Mucosa of descending colon (tissue), 3 donors: ENCODE measurements at regions not wholly inside any gene's neighbourhood (a gene's known extent, or its start where the extent isn't known, plus 50 kb on each side); places are given as distances from the start of the nearest gene placed in this dataset.

Experiments used
- ATAC-seq: fragments of 200-7000 bp; cut with Tn5 transposase; one replicate; pipeline ENCODE4 v1.9.1; 2020; ENCODE audit warnings: mild to moderate bottlenecking, moderate library complexity
- DNase-seq, 3 donors: peaks; one replicate each; pipeline ENCODE4 v3.0.0-alpha.2; 2020
- H3K36me3 ChIP-seq: fragments of 200-600 bp; one replicate; pipeline ENCODE4 v1.8.0; 2021; ENCODE audit warnings: low read depth, mild to moderate bottlenecking
- H3K4me1 ChIP-seq: fragments of 200-600 bp; one replicate; pipeline ENCODE4 v1.8.0; 2021; ENCODE audit warnings: low read depth, mild to moderate bottlenecking
- H3K4me3 ChIP-seq: fragments of 200-600 bp; one replicate; pipeline ENCODE4 v1.8.0; 2021; ENCODE audit warnings: mild to moderate bottlenecking
- H3K9me3 ChIP-seq: fragments of 200-600 bp; one replicate; pipeline ENCODE4 v1.8.0; 2021; ENCODE audit warnings: mild to moderate bottlenecking
- CTCF ChIP-seq: fragments of 200-600 bp; IDR thresholded peaks from one replicate; pipeline ENCODE4 v1.8.0; 2022; ENCODE audit warnings: antibody characterized with exemption, mild to moderate bottlenecking
- intact Hi-C, 2 donors: fragments of 100-400 bp; cut with DNase I in 1 of 2; cut with micrococcal nuclease in 1 of 2; formaldehyde crosslinking; loops; one replicate each; pipeline versions ENCODE4 v1.11.0 to v1.11.1; 2022; cut with DNase I, micrococcal nuclease
- donor health status: DM: no; HTN: no; CAD: no; lungs with moderate emphysema.
- donor health status: DM: no; HTN: no; CAD: no.
- donor health status: DM: no; HTN: yes; CAD: no.

GRCh38 chr21:35893156-35893555 lies 167.2 kb downstream of the SETD4 start:
- H3K36me3 ChIP-seq = no peaks in the 10 kb centered on the region
- H3K4me3 ChIP-seq = no peak overlapping the region
- no peaks in the 10 kb centered on the region for H3K4me1 ChIP-seq
- intact Hi-C loops = no loop called here
- H3K9me3 ChIP-seq = no peaks in the 10 kb centered on the region
- no peak for DNase-seq
- no peak for ATAC-seq
- no peak for TF ChIP-seq CTCF

GRCh38 chr21:35886887-35887286 lies 173.4 kb downstream of the SETD4 start:
- intact Hi-C loops = no loop called here
- ATAC-seq (no peak), DNase-seq (no peak)
- Histone ChIP-seq H3K36me3 (no peaks in the 10 kb centered on the region), H3K4me1 (no peaks in the 10 kb centered on the region), H3K4me3 (no peak overlapping the region), H3K9me3 (no peaks in the 10 kb centered on the region)
- no peak for TF ChIP-seq CTCF

GRCh38 chr21:35885942-35886541 lies 174.3 kb downstream of the SETD4 start:
- ATAC-seq (no peak), DNase-seq (no peak)
- H3K4me3 ChIP-seq = no peak overlapping the region
- no peaks in the 10 kb centered on the region for H3K9me3 ChIP-seq
- no peak for TF ChIP-seq CTCF
- no peaks in the 10 kb centered on the region for H3K36me3 ChIP-seq
- H3K4me1 ChIP-seq = no peaks in the 10 kb centered on the region
- intact Hi-C loops = no loop called here

GRCh38 chr21:35882791-35883240 lies 177.5 kb downstream of the SETD4 start:
- intact Hi-C loops = no loop called here
- ATAC-seq (no peak), DNase-seq (no peak)
- TF ChIP-seq CTCF = no peak
- Histone ChIP-seq H3K36me3 (no peaks in the 10 kb centered on the region), H3K4me3 (no peak overlapping the region), H3K4me1 (no peaks in the 10 kb centered on the region), H3K9me3 (no peaks in the 10 kb centered on the region)

- H3K9me3 ChIP-seq = no peaks in the 10 kb centered on the region
- DNase-seq (no peak), ATAC-seq (no peak)
- intact Hi-C loops = no loop called here
- H3K36me3 ChIP-seq = no peaks in the 10 kb centered on the region
- H3K4me3 ChIP-seq = no peak overlapping the region
- H3K4me1 ChIP-seq = no peaks in the 10 kb centered on the region
- no peak for TF ChIP-seq CTCF
Observed at GRCh38 chr21:35873441-35873840, 186.9 kb downstream of the SETD4 start.

- no peak overlapping the region for H3K4me3 ChIP-seq
- no peaks in the 10 kb centered on the region for H3K4me1 ChIP-seq
- no peak for ATAC-seq
Observed at GRCh38 chr21:35871906-35872305, 188.4 kb downstream of the SETD4 start.

More at GRCh38 chr21:35871906-35872305, 188.4 kb downstream of the SETD4 start:
- Histone ChIP-seq H3K9me3 (no peaks in the 10 kb centered on the region), H3K36me3 (no peaks in the 10 kb centered on the region)
- no peak for TF ChIP-seq CTCF
- intact Hi-C loops = no loop called here
- no peak for DNase-seq
